Mucosa of gallbladder (tissue), 1 donor: ENCODE measurements at regions not wholly inside any gene's neighbourhood (a gene's known extent, or its start where the extent isn't known, plus 50 kb on each side); places are given as distances from the start of the nearest gene placed in this dataset.
"Not testable (repeated sequence)": the region's sequence is repeated elsewhere in the genome, so short reads cannot be mapped to it uniquely, and the experiment has no call there.

Experiments
- DNase-seq: peaks from one replicate; pipeline ENCODE4 v3.0.0-alpha.2; 2020; ENCODE audit warnings: low spot score
- donor health status: DM: no; HTN: no; CAD: no.

DNA sequence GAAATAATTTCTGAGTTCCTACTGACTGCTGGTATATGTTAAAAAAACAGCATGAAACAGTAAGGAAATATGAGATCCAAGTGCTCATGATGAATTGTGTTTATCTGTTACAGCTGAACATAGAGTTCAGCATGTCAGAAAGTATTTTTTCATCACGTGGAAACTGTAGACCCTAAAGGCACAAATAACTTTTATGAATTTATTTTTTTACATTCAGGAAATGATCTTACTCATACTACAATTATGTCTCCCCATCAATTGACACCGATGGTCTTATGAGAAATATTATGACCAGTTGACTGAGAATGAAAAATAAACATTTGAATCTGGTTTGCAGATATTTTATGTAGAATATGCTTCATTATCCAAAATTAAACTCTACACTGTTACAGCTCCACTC, 283.1 kb upstream of the SPANXN4 start:
- DNase-seq = no peak

- DNase-seq = no peak
Observed at GRCh38 chrX:142733327-142733726, 292.4 kb upstream of the SPANXN4 start.

- no peak for DNase-seq
Observed at GRCh38 chrX:142711796-142712290, 313.9 kb upstream of the SPANXN4 start.

GRCh38 chrX:142702749-142703148, 323.0 kb upstream of the SPANXN4 start:
- DNase-seq = no peak

- DNase-seq = no peak
Observed at GRCh38 chrX:142688256-142688655, 337.5 kb upstream of the SPANXN4 start.

GRCh38 chrX:142686653-142687283, 339.0 kb upstream of the SPANXN4 start:
- no peak for DNase-seq

DNA sequence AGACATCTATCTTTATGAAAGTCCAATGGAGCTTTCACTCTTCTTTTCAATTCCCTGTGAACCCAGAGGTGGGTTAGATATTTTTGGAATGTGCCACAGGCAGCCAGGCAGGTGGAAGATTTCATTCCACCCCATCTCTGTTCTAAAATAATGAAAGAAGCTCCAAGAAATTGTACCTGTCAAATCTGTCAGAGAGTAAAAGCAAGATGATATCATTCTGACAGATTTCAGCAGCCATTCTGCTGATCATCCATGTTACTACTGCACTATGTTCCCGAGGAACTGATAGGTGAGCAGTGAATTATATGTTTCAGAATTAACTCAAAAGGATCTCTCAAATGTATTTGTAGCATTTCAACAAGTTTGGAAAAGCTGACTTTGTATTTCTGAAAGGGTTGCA, 339.5 kb upstream of the SPANXN4 start:
- no peak for DNase-seq

DNA sequence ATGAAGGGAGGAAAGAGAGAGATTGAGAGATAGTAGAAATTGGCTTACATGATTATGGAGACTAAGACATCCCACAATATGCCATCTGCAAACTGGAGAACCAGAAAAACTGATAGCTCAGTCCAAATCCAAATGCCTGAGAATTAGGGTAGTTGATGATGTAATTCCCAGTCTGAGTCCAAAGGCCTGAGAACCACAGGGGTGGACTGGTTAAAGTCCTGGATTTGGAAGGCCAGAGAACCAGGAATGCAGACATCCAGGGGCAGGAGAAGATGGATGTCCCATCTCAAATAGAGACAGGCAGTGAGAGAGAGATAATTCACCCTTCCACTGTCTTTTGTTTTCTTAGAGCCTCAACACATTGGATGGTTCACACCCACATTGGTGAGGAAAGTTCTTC, 345.7 kb upstream of the SPANXN4 start:
- no peak for DNase-seq

DNA sequence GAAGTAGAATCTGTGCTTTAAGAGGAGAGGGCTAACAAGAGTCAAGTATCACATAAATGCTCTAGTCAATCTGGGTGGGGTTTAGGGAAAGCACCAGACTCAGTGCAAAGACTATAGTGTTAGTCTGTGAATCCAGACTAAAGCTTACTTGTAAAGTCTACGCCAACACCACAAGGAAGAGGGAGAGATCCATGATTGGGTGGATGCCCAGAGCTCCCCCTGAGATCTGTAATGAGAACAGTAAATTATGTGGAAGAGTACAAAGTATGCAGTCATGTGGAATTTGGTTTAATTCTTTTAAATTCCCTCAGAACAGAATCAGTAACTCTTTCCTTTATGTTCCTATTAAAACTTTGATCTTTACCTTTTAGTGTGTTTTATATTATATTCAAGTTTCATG, 354.7 kb upstream of the SPANXN4 start:
- no peak for DNase-seq

DNA sequence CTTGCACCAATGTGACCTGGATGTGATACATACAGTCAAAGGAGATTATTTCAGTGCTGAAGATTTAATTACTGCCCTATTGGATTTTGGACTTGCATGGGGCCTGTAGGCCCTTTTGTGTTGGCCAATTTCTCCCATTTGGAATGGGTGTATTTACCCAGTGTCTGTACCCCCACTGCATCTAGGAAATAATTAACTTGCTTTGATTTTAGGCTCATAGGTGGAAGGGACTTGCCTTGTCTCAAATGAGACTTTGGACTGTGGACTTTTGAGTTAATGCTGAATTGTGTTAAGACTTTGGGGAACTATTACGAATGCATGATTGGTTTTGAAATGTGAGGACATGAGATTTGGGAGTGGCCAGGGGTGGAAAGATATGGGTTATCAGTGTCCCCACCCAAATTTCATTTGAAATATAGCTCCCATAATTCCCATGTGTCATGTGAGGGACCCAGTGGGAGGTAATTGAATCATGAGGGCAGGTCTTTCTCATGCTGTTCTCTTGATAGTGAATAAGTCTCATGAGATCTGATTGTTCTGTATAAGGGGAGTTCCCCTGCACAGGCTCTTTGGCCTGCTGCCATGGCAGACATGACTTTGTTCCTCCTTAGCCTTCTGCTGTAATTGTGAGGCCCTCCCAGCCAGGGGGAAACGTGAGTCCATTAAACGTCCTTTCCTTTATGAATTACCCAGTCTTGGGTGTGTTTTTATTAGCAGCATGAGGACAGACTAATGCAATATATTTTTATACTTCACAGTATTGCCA, 362.2 kb upstream of the SPANXN4 start:
- peak; percentile 15 for DNase-seq

DNA sequence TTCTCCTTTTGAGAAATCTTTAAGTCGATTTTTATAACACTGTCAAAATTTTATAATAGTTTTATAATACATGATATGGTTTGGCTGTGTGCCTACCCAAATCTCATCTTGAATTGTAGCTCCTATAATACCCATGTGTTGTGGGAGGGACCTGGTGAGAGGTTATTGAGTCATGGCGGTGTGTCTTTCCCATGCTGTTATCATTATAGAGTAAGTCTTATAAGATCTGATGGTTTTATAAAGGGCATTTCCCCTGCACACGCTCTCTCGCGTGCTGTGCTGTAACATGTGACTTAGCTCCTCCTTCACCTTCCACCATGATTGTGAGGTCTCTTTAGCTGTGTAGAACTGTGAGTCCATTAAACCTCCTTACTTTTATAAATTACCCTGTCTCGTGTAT, 364.0 kb upstream of the SPANXN4 start:
- DNase-seq = no peak

- DNase-seq = no peak
Observed at GRCh38 chrX:142655507-142655906, 370.2 kb upstream of the SPANXN4 start.

GRCh38 chrX:142637206-142637605, 388.5 kb upstream of the SPANXN4 start:
- DNase-seq = no peak

DNA sequence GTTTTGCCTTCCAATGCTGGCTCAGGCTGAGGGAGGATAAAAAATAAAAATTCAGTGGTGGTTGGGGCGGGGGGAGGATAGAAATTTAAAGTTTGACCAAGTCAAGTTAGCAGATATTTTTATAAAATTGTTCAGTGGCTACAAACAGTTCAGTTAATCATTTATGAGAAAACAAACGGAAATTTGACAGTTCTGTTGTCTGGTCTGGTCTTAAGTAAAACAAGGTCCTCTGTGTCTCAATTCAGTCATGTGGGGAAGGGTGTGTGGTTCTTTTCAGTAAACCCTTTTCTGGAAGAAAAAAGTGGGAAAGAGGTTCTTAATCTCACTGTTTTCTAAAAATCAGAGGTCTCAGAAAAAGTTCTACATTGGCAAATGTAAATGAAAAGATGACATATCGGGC, 409.1 kb upstream of the SPANXN4 start:
- DNase-seq = no peak

DNA sequence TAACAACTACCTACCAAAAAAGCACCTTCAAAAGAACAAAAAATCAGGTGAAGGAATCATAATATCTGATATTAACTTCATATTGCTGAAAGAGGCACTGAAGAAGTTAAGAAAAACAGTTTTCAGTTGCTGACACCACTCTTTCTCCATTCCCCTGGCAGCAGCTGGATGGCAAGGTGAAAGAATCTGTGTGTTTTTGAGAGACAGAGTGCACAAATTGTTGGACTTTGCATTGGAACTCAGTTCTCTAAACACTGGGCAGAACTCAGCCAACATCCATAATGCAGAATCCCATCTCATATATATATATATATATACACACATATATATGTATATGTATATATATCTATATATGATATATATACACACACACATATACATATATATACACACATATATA, 408.3 kb upstream of the MAGEC2 start:
- DNase-seq = no peak

DNA sequence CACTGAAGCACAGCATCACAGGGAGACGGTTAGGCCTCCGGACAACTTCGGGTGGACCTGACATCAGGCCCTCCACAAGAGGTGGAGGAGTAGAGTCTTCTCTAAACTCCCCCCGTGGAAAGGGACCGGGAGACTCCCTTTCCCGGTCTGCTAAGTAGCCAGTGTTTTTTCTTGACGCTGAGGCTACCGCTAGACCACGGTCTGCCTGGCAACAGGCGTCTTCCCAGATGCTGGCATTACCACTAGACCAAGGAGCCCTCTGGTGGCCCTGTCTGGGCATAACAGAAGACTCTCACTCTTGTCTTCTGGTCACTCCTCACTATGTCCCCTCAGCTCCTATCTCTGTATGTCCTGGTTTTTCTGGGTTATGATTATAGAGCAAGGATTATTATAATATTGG, 401.5 kb upstream of the MAGEC2 start:
- DNase-seq = not testable (repeated sequence)

DNA sequence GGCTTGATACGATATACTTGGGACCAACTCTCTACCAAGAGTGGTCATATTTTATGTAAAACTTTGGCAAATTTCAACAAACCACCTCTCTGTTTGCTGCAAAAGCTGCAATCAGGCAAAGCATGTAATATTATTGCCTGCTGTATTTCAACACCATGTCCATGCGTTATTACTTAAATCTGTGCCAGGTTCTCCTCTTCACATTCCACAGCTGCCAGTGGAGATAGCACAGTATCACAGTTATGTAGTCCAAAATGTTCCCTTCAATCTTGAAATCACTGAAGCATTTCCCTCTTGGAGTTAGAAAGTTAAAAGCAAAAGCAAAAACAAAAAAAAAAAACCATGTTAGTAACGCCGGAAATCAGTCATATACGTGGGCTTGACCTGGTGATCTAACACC, 396.7 kb upstream of the MAGEC2 start:
- DNase-seq = no peak

- no peak for DNase-seq
Observed at GRCh38 chrX:142593361-142593862, 388.3 kb upstream of the MAGEC2 start.

GRCh38 chrX:142576615-142577014, 371.5 kb upstream of the MAGEC2 start:
- DNase-seq = no peak

- no peak for DNase-seq
Observed at GRCh38 chrX:142549923-142550322, 344.8 kb upstream of the MAGEC2 start.

- DNase-seq = no peak
Observed at GRCh38 chrX:142505839-142506238, 300.7 kb upstream of the MAGEC2 start.

GRCh38 chrX:142503967-142504643, 299.0 kb upstream of the MAGEC2 start:
- no peak for DNase-seq

DNA sequence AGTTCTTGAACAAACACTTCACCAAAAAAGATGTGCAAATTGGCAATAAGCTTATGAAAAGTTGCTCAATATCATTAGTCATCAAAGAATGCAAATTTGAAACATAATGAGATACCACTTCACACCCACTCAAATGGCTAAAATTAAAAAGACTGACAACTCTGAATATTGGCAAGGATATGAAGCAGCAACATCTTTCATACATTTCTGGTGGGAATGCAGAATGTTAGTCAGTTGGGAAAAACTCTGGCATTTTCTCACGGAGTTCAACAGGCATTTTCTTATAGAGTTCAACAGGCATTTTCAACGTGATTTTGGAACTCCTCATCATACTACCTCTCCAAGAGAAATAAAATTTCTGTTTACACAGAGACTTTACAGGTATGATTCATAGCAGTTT, 297.4 kb upstream of the MAGEC2 start:
- DNase-seq = no peak
